PFSK-1 (cell line): ENCODE measurements at regions not wholly inside any gene's neighbourhood (a gene's known extent, or its start where the extent isn't known, plus 50 kb on each side); places are given as distances from the start of the nearest gene placed in this dataset.

Experiments
- FOXP2 ChIP-seq: optimal IDR thresholded peaks from 2 replicates; pipeline ENCODE3; 2011; ENCODE audit warnings: borderline replicate concordance, control low read depth, inconsistent platforms; ENCODE audit not compliant: insufficient read depth; ENCODE audit errors: extremely low read length, extremely low read depth
- SIN3A ChIP-seq: IDR thresholded peaks from 2 replicates; pipeline ENCODE4 v1.6.1; 2012; ENCODE audit warnings: mild to moderate bottlenecking, low read length, moderate library complexity, borderline replicate concordance; ENCODE audit not compliant: insufficient read depth
- TAF1 ChIP-seq: IDR thresholded peaks from 2 replicates; pipeline ENCODE4 v1.6.1; 2012; ENCODE audit warnings: low read length, control low read depth, borderline replicate concordance; ENCODE audit not compliant: insufficient read depth
- TF ChIP-seq, protein P1 (sequence below), 2 experiments: IDR thresholded peaks; 2 replicates each; pipeline versions ENCODE4 v1.6.1 to v1.8.0; 2011 to 2012; ENCODE audit warnings: low read depth in 2 of 2, low read length in 2 of 2, control low read depth in 1 of 2, inconsistent platforms in 1 of 2, mild to moderate bottlenecking in 1 of 2, moderate library complexity in 1 of 2; ENCODE audit not compliant: insufficient read depth in 1 of 2

DNA sequence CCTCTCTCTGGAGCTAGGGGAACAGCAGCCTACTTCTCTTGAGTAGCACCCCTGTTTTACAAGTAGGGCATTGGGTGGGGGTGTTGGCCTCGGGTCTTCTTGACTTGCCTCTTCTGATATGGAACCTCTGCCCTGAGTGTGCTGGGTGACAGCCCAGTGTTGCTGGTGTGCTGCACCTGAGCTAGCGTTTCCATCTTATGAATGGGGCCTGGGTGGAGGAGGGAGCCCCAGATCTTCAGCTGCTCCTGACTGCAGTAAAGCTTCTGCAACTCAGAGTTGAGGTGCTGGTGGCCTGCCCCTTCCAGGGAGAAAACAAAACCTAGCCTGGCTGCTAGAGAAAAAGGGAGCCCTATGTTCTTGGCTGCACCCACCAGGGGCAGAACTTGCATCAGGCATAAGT lies 202.5 kb upstream of the SHH start:
- TF ChIP-seq TAF1, result no peak
- TF ChIP-seq, protein P1, sequence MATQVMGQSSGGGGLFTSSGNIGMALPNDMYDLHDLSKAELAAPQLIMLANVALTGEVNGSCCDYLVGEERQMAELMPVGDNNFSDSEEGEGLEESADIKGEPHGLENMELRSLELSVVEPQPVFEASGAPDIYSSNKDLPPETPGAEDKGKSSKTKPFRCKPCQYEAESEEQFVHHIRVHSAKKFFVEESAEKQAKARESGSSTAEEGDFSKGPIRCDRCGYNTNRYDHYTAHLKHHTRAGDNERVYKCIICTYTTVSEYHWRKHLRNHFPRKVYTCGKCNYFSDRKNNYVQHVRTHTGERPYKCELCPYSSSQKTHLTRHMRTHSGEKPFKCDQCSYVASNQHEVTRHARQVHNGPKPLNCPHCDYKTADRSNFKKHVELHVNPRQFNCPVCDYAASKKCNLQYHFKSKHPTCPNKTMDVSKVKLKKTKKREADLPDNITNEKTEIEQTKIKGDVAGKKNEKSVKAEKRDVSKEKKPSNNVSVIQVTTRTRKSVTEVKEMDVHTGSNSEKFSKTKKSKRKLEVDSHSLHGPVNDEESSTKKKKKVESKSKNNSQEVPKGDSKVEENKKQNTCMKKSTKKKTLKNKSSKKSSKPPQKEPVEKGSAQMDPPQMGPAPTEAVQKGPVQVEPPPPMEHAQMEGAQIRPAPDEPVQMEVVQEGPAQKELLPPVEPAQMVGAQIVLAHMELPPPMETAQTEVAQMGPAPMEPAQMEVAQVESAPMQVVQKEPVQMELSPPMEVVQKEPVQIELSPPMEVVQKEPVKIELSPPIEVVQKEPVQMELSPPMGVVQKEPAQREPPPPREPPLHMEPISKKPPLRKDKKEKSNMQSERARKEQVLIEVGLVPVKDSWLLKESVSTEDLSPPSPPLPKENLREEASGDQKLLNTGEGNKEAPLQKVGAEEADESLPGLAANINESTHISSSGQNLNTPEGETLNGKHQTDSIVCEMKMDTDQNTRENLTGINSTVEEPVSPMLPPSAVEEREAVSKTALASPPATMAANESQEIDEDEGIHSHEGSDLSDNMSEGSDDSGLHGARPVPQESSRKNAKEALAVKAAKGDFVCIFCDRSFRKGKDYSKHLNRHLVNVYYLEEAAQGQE (IDR thresholded peaks at IDR 0.05; ENCODE audit: insufficient read depth in 1 of 2, low read depth in 2 of 2, low read length in 2 of 2), result no peak
- TF ChIP-seq FOXP2, result no peak
- no peak for TF ChIP-seq SIN3A
